ENCODE measurements at regions not wholly inside any gene's neighbourhood (a gene's known extent, or its start where the extent isn't known, plus 50 kb on each side); places are given as distances from the start of the nearest gene placed in this dataset.

- Histone ChIP-seq H3K9me3 (replicated peaks in 1 of 2; ENCODE audit: control insufficient read depth in 1 of 2, insufficient read depth in 1 of 2, low read length in 2 of 2) (peaks cover 0 to 4% of the 10 kb centered on the region in 2 donors), H3K4me3 (replicated peaks in 1 of 3; ENCODE audit: low read depth in 2 of 3, low read length in 3 of 3) (no peak overlapping the region), H4K20me1 (ENCODE audit: insufficient read depth, low read length) (no peaks in the 10 kb centered on the region), H3K4me2 (replicated peaks; ENCODE audit: extremely low read depth, low read length, poor library complexity, severe bottlenecking) (no peak overlapping the region), H3K9ac (ENCODE audit: insufficient read depth, low read length, poor library complexity, severe bottlenecking) (no peak overlapping the region), H3K4me1 (ENCODE audit: control insufficient read depth in 1 of 2, insufficient read depth in 2 of 2, low read length in 2 of 2) (no peaks in the 10 kb centered on the region), H2AFZ (ENCODE audit: insufficient read depth, low read depth, low read length, poor library complexity, severe bottlenecking) (no peak overlapping the region), H3K27ac (ENCODE audit: low read depth in 1 of 2, low read length in 2 of 2) (no peak overlapping the region), H3K36me3 (replicated peaks in 1 of 2; ENCODE audit: control insufficient read depth in 1 of 2, insufficient read depth in 2 of 2, low read length in 2 of 2) (no peaks in the 10 kb centered on the region), H3K79me2 (ENCODE audit: insufficient read depth, low read length) (no peaks in the 10 kb centered on the region), H3K27me3 (ENCODE audit: control insufficient read depth in 2 of 2, insufficient read depth in 2 of 2, low read length in 2 of 2) (no peaks in the 10 kb centered on the region)
- peaks cover 1 to 12% (median 10%) of the 10 kb centered on the region in 7 donors for H3K9me3 Mint-ChIP-seq
- H3K27me3 Mint-ChIP-seq (ENCODE audit: low read depth in 3 of 3), result no peaks in the 10 kb centered on the region
- intact Hi-C loops (cut with micrococcal nuclease), result no loop called here
- no peak for DNase-seq
- 100% methylated on average over 1 of the region's 1 CpG for WGBS (ENCODE audit: insufficient coverage)
- H3K4me3 Mint-ChIP-seq, result no peak overlapping the region
- H3K4me1 Mint-ChIP-seq, result no peaks in the 10 kb centered on the region
- H3K27ac Mint-ChIP-seq, result no peak overlapping the region
- H3K36me3 Mint-ChIP-seq, result no peaks in the 10 kb centered on the region
- no peak for TF ChIP-seq CTCF (IDR thresholded peaks at IDR 0.05)
Measured at GRCh38 chr2:76180676-76181075, 470.0 kb upstream of the GCFC2 start.

GRCh38 chr2:76178610-76179009 is 467.9 kb upstream of the GCFC2 start:
- no CpG with 5 or more reads among the region's 1 CpG for WGBS (ENCODE audit: insufficient coverage)
- Histone ChIP-seq H3K4me1 (ENCODE audit: control insufficient read depth in 1 of 2, insufficient read depth in 2 of 2, low read length in 2 of 2) (no peaks in the 10 kb centered on the region), H3K27me3 (ENCODE audit: control insufficient read depth in 2 of 2, insufficient read depth in 2 of 2, low read length in 2 of 2) (no peaks in the 10 kb centered on the region), H3K27ac (ENCODE audit: low read depth in 1 of 2, low read length in 2 of 2) (no peak overlapping the region), H3K79me2 (ENCODE audit: insufficient read depth, low read length) (no peaks in the 10 kb centered on the region), H2AFZ (ENCODE audit: insufficient read depth, low read depth, low read length, poor library complexity, severe bottlenecking) (no peak overlapping the region), H4K20me1 (ENCODE audit: insufficient read depth, low read length) (no peaks in the 10 kb centered on the region), H3K36me3 (replicated peaks in 1 of 2; ENCODE audit: control insufficient read depth in 1 of 2, insufficient read depth in 2 of 2, low read length in 2 of 2) (no peaks in the 10 kb centered on the region), H3K9ac (ENCODE audit: insufficient read depth, low read length, poor library complexity, severe bottlenecking) (no peak overlapping the region), H3K4me3 (replicated peaks in 1 of 3; ENCODE audit: low read depth in 2 of 3, low read length in 3 of 3) (no peak overlapping the region), H3K4me2 (replicated peaks; ENCODE audit: extremely low read depth, low read length, poor library complexity, severe bottlenecking) (no peak overlapping the region), H3K9me3 (replicated peaks in 1 of 2; ENCODE audit: control insufficient read depth in 1 of 2, insufficient read depth in 1 of 2, low read length in 2 of 2) (peaks cover 4 to 6% of the 10 kb centered on the region in 2 donors)
- Mint-ChIP-seq H3K36me3 (no peaks in the 10 kb centered on the region), H3K4me3 (no peak overlapping the region), H3K27me3 (ENCODE audit: low read depth in 3 of 3) (no peaks in the 10 kb centered on the region), H3K27ac (no peak overlapping the region), H3K9me3 (peaks cover 1 to 18% (median 13%) of the 10 kb centered on the region in 7 donors), H3K4me1 (no peaks in the 10 kb centered on the region)
- DNase-seq, result no peak
- intact Hi-C loops (cut with micrococcal nuclease), result no loop called here
- TF ChIP-seq CTCF (IDR thresholded peaks at IDR 0.05), result no peak
